ENCODE measurements at regions not wholly inside any gene's neighbourhood (a gene's known extent, or its start where the extent isn't known, plus 50 kb on each side); places are given as distances from the start of the nearest gene placed in this dataset.

DNA sequence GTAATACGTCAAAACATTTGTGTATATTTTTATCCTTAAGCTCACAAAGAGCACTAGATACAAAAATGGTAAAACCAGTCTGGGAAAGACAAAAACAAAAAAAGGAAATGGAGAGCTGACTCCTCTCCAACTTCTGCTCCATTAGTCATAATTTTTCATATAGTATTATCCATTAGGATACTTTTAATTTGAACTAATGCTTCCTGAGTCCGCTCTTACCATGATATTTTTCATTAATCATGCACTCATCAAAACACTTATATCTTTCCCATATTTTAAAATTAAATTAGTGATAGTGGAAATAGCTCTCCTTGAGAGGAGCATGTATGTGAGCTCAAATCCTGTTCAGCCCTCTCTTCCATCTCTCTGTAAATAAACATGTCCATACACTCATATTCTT is 1093.0 kb upstream of the MIR17HG start:
- TF ChIP-seq, protein P1, sequence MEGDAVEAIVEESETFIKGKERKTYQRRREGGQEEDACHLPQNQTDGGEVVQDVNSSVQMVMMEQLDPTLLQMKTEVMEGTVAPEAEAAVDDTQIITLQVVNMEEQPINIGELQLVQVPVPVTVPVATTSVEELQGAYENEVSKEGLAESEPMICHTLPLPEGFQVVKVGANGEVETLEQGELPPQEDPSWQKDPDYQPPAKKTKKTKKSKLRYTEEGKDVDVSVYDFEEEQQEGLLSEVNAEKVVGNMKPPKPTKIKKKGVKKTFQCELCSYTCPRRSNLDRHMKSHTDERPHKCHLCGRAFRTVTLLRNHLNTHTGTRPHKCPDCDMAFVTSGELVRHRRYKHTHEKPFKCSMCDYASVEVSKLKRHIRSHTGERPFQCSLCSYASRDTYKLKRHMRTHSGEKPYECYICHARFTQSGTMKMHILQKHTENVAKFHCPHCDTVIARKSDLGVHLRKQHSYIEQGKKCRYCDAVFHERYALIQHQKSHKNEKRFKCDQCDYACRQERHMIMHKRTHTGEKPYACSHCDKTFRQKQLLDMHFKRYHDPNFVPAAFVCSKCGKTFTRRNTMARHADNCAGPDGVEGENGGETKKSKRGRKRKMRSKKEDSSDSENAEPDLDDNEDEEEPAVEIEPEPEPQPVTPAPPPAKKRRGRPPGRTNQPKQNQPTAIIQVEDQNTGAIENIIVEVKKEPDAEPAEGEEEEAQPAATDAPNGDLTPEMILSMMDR (conservative IDR thresholded peaks at IDR 0.05; ENCODE audit: low read depth, low read length): no peak
- TF ChIP-seq EZH2 (IDR thresholded peaks at IDR 0.05; ENCODE audit: borderline replicate concordance, low read depth, low read length, poor library complexity, severe bottlenecking): no peak
- BruUV-seq (replicated peaks): no TSS peak
- H3K36me3 ChIP-seq (ENCODE audit: insufficient read depth, low read length, poor library complexity, severe bottlenecking): no peaks in the 10 kb centered on the region
- POLR2A ChIA-PET (ENCODE audit: low non-redundant PET): no interaction called here
- H3K9me3 ChIP-seq (ENCODE audit: low read depth, low read length, poor library complexity, severe bottlenecking): no peaks in the 10 kb centered on the region
- no peak for DNase-seq (ENCODE audit: low spot score)
- H3K27me3 ChIP-seq (replicated peaks; ENCODE audit: insufficient read depth, low read depth, low read length, poor library complexity): no peaks in the 10 kb centered on the region
- H3K27ac ChIP-seq (ENCODE audit: low read depth, low read length, poor library complexity, severe bottlenecking): no peak overlapping the region
- CTCF ChIA-PET: no interaction called here
- H3K4me1 ChIP-seq (ENCODE audit: insufficient read depth, low read length, poor library complexity, severe bottlenecking): no peaks in the 10 kb centered on the region
- H3K4me3 ChIP-seq (ENCODE audit: low read depth, low read length, poor library complexity, severe bottlenecking): no peak overlapping the region
- intact Hi-C loops (cut with micrococcal nuclease; ENCODE audit: unreplicated experiment): no loop called here

GRCh38 chr13:90256746-90257145 is 1090.7 kb upstream of the MIR17HG start:
- Histone ChIP-seq H3K4me3 (ENCODE audit: low read depth, low read length, poor library complexity, severe bottlenecking) (no peak overlapping the region), H3K4me1 (ENCODE audit: insufficient read depth, low read length, poor library complexity, severe bottlenecking) (no peaks in the 10 kb centered on the region), H3K27me3 (replicated peaks; ENCODE audit: insufficient read depth, low read depth, low read length, poor library complexity) (no peaks in the 10 kb centered on the region), H3K27ac (ENCODE audit: low read depth, low read length, poor library complexity, severe bottlenecking) (no peak overlapping the region), H3K9me3 (ENCODE audit: low read depth, low read length, poor library complexity, severe bottlenecking) (no peaks in the 10 kb centered on the region), H3K36me3 (ENCODE audit: insufficient read depth, low read length, poor library complexity, severe bottlenecking) (no peaks in the 10 kb centered on the region)
- ChIA-PET POLR2A (ENCODE audit: low non-redundant PET) (no interaction called here), CTCF (no interaction called here)
- TF ChIP-seq EZH2 (IDR thresholded peaks at IDR 0.05; ENCODE audit: borderline replicate concordance, low read depth, low read length, poor library complexity, severe bottlenecking): no peak
- TF ChIP-seq, protein P1 (conservative IDR thresholded peaks at IDR 0.05; ENCODE audit: low read depth, low read length): no peak
- BruUV-seq (replicated peaks): no TSS peak
- DNase-seq (ENCODE audit: low spot score): no peak
- intact Hi-C loops (cut with micrococcal nuclease; ENCODE audit: unreplicated experiment): no loop called here

DNA sequence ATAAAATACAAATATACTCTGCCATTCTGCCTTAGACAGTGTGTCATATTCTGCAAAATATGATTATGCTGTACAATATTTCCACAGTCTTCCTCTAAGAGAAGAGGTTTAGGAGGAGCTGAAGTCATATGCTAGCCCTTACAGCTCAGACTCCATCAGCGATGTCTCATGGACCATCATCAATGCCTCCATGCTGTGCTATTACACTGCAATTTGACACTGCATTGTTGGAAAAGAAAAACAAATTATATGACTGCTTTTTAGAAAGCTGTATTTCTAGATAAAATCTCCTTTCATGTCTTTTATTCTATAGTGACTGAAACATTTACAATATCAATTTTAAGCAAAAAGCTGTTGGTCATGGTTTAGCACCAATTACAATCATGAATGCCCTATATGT is 1089.4 kb upstream of the MIR17HG start:
- no peak for TF ChIP-seq EZH2 (IDR thresholded peaks at IDR 0.05; ENCODE audit: borderline replicate concordance, low read depth, low read length, poor library complexity, severe bottlenecking)
- TF ChIP-seq, protein P1 (conservative IDR thresholded peaks at IDR 0.05; ENCODE audit: low read depth, low read length): no peak
- POLR2A ChIA-PET (ENCODE audit: low non-redundant PET): no interaction called here
- intact Hi-C loops (cut with micrococcal nuclease; ENCODE audit: unreplicated experiment): no loop called here

More for the DNA sequence above, 1089.4 kb upstream of the MIR17HG start:
- no peak for DNase-seq (ENCODE audit: low spot score)
- Histone ChIP-seq H3K9me3 (ENCODE audit: low read depth, low read length, poor library complexity, severe bottlenecking) (no peaks in the 10 kb centered on the region), H3K27ac (ENCODE audit: low read depth, low read length, poor library complexity, severe bottlenecking) (no peak overlapping the region), H3K4me1 (ENCODE audit: insufficient read depth, low read length, poor library complexity, severe bottlenecking) (no peaks in the 10 kb centered on the region), H3K36me3 (ENCODE audit: insufficient read depth, low read length, poor library complexity, severe bottlenecking) (no peaks in the 10 kb centered on the region), H3K4me3 (ENCODE audit: low read depth, low read length, poor library complexity, severe bottlenecking) (no peak overlapping the region), H3K27me3 (replicated peaks; ENCODE audit: insufficient read depth, low read depth, low read length, poor library complexity) (no peaks in the 10 kb centered on the region)
- no TSS peak for BruUV-seq (replicated peaks)
- CTCF ChIA-PET: no interaction called here

Data from A673 (cell line).